MM.1S (cell line): ENCODE measurements at regions not wholly inside any gene's neighbourhood (a gene's known extent, or its start where the extent isn't known, plus 50 kb on each side); places are given as distances from the start of the nearest gene placed in this dataset.

ENCODE experiments used
- DNase-seq: peaks from one replicate; pipeline ENCODE4 v3.0.0-alpha.2; 2015
- H2AFZ ChIP-seq: fragments of 300-600 bp; sonication (generic); 2 replicates; pipeline ENCODE4 v1.6.0; 2016; ENCODE audit warnings: antibody characterized with exemption, low read length
- H3F3A ChIP-seq: fragments of 300-600 bp; sonication (generic); 2 replicates; pipeline ENCODE4 v1.6.1; 2016; ENCODE audit warnings: mild to moderate bottlenecking, antibody characterized with exemption, low read length, moderate library complexity, mixed read lengths; ENCODE audit not compliant: insufficient read depth
- H3K27ac ChIP-seq: fragments of 300-600 bp; sonication (generic); 2 replicates; pipeline ENCODE4 v1.5.1; 2016; ENCODE audit warnings: mild to moderate bottlenecking, low read length
- H3K27me3 ChIP-seq: fragments of 300-600 bp; sonication (generic); replicated peaks from 2 replicates; pipeline ENCODE4 v1.6.0; 2016; ENCODE audit warnings: low read length; ENCODE audit not compliant: insufficient read depth
- H3K36me3 ChIP-seq: fragments of 300-600 bp; sonication (generic); replicated peaks from 2 replicates; pipeline ENCODE4 v1.6.1; 2016; ENCODE audit warnings: mild to moderate bottlenecking, low read length, mixed read lengths; ENCODE audit not compliant: insufficient read depth
- H3K4me1 ChIP-seq: fragments of 300-600 bp; sonication (generic); 2 replicates; pipeline ENCODE4 v1.6.1; 2016; ENCODE audit warnings: low read length, mixed read lengths
- H3K4me2 ChIP-seq: fragments of 300-600 bp; sonication (generic); 2 replicates; pipeline ENCODE4 v1.6.0; 2016; ENCODE audit warnings: low read depth, low read length
- H3K4me3 ChIP-seq: fragments of 300-600 bp; sonication (generic); 2 replicates; pipeline ENCODE4 v1.5.1; 2016; ENCODE audit warnings: low read length, mixed read lengths
- H3K79me2 ChIP-seq: fragments of 300-600 bp; sonication (generic); 2 replicates; pipeline ENCODE4 v1.6.1; 2016; ENCODE audit warnings: mixed run types, low read length, mixed read lengths
- H3K9ac ChIP-seq: fragments of 300-600 bp; sonication (generic); 2 replicates; pipeline ENCODE4 v1.6.1; 2016; ENCODE audit warnings: low read length, mixed read lengths
- H3K9me2 ChIP-seq: fragments of 300-600 bp; sonication (generic); replicated peaks from 2 replicates; pipeline ENCODE4 v1.6.1; 2016; ENCODE audit warnings: mild to moderate bottlenecking, low read length, mixed read lengths; ENCODE audit not compliant: insufficient read depth
- H3K9me3 ChIP-seq: fragments of 300-600 bp; sonication (generic); replicated peaks from 2 replicates; pipeline ENCODE4 v1.6.1; 2016; ENCODE audit warnings: mild to moderate bottlenecking, low read length, mixed read lengths; ENCODE audit not compliant: insufficient read depth
- H4K20me1 ChIP-seq: fragments of 300-600 bp; sonication (generic); 2 replicates; pipeline ENCODE4 v1.6.1; 2016; ENCODE audit warnings: mild to moderate bottlenecking, low read length, moderate library complexity, mixed read lengths; ENCODE audit not compliant: insufficient read depth
- EZH2 ChIP-seq: fragments of 300-600 bp; sonication (generic); optimal IDR thresholded peaks from 2 replicates; pipeline ENCODE3; 2017; ENCODE audit warnings: low read depth, mild to moderate bottlenecking, antibody characterized with exemption, low read length, mixed read lengths
- EZH2phosphoT487 ChIP-seq: fragments of 300-600 bp; sonication (generic); IDR thresholded peaks from 2 replicates; pipeline ENCODE4 v1.6.1; 2018; ENCODE audit warnings: antibody characterized with exemption, low read length
- TF ChIP-seq, protein P1 (sequence below): fragments of 300-600 bp; sonication (generic); IDR thresholded peaks from 2 replicates; pipeline ENCODE4 v1.5.1; 2016; ENCODE audit warnings: antibody characterized with exemption, low read length, mixed read lengths

- Histone ChIP-seq H3K9ac (no peak overlapping the region), H3K27me3 (no peaks in the 10 kb centered on the region), H3K9me3 (no peaks in the 10 kb centered on the region), H3K4me2 (no peak overlapping the region), H3K4me3 (no peak overlapping the region), H4K20me1 (no peaks in the 10 kb centered on the region), H3K27ac (no peak overlapping the region), H2AFZ (no peak overlapping the region), H3K79me2 (no peaks in the 10 kb centered on the region), H3K4me1 (no peaks in the 10 kb centered on the region), H3K9me2 (no peaks in the 10 kb centered on the region), H3K36me3 (no peaks in the 10 kb centered on the region), H3F3A (no peaks in the 10 kb centered on the region)
- TF ChIP-seq, protein P1, sequence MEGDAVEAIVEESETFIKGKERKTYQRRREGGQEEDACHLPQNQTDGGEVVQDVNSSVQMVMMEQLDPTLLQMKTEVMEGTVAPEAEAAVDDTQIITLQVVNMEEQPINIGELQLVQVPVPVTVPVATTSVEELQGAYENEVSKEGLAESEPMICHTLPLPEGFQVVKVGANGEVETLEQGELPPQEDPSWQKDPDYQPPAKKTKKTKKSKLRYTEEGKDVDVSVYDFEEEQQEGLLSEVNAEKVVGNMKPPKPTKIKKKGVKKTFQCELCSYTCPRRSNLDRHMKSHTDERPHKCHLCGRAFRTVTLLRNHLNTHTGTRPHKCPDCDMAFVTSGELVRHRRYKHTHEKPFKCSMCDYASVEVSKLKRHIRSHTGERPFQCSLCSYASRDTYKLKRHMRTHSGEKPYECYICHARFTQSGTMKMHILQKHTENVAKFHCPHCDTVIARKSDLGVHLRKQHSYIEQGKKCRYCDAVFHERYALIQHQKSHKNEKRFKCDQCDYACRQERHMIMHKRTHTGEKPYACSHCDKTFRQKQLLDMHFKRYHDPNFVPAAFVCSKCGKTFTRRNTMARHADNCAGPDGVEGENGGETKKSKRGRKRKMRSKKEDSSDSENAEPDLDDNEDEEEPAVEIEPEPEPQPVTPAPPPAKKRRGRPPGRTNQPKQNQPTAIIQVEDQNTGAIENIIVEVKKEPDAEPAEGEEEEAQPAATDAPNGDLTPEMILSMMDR, result no peak
- TF ChIP-seq EZH2, result no peak
- no peak for TF ChIP-seq EZH2phosphoT487
- no peak for DNase-seq
Observed at GRCh38 chr14:99004112-99004511, 267.9 kb downstream of the BCL11B start.

DNA sequence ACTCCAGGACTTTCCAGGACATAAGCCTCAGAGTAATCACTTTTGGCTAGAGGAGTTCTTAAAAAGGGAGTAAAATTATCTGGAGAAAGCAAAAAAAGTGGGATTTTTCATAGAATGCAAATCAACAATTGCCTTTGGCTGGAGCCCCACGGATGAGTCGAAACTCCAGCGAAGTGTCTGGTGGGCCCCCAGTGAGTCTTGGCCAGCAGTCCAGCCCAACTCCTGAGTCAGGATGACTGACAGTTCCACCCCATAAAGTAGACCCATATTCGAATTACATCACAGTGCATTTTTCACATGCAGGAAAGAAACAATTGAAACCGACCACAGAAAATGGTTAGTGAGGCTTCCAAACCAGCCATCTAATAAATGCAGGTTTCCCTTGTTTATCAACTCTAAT is 265.7 kb downstream of the BCL11B start:
- DNase-seq, result no peak
- Histone ChIP-seq H3K9me3 (no peaks in the 10 kb centered on the region), H3K36me3 (no peaks in the 10 kb centered on the region), H4K20me1 (no peaks in the 10 kb centered on the region), H3K27me3 (no peaks in the 10 kb centered on the region), H3K4me1 (no peaks in the 10 kb centered on the region), H3K79me2 (no peaks in the 10 kb centered on the region), H3K9ac (no peak overlapping the region), H3K9me2 (no peaks in the 10 kb centered on the region), H3K4me3 (no peak overlapping the region), H2AFZ (no peak overlapping the region), H3K4me2 (no peak overlapping the region), H3K27ac (no peak overlapping the region), H3F3A (no peaks in the 10 kb centered on the region)
- TF ChIP-seq EZH2 (no peak), EZH2phosphoT487 (no peak)
- TF ChIP-seq, protein P1, result no peak

- Histone ChIP-seq H4K20me1 (no peaks in the 10 kb centered on the region), H2AFZ (no peak overlapping the region), H3K27ac (no peak overlapping the region), H3K36me3 (no peaks in the 10 kb centered on the region), H3K27me3 (no peaks in the 10 kb centered on the region), H3F3A (no peaks in the 10 kb centered on the region), H3K79me2 (no peaks in the 10 kb centered on the region), H3K4me1 (no peaks in the 10 kb centered on the region), H3K9me3 (no peaks in the 10 kb centered on the region), H3K4me2 (no peak overlapping the region), H3K9ac (no peak overlapping the region), H3K9me2 (no peaks in the 10 kb centered on the region), H3K4me3 (no peak overlapping the region)
- TF ChIP-seq EZH2 (no peak), EZH2phosphoT487 (no peak)
- TF ChIP-seq, protein P1, result no peak
- DNase-seq, result no peak
Observed at GRCh38 chr14:99007795-99008194, 264.2 kb downstream of the BCL11B start.

DNA sequence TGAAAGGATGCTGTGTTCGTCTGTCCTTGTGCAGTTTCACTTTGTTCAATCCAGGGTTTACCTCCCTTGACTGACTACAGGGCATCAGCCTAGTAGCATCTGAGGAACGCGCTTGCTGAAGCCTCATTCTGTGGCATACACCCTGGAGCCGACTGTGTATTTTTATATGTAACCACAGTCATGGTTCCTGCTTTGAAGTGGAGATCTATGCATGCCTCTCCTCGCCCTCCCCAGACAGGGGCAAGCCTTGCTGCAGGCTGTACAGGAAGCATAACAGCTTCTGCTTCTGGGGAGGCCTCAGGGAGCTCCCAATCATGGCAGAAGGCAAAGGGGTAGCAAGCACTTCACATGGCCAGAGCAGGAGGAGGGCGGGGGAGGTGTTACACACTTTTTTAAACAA is 262.1 kb downstream of the BCL11B start:
- no peaks in the 10 kb centered on the region for H3K9me2 ChIP-seq
- no peak overlapping the region for H3K4me3 ChIP-seq
- no peaks in the 10 kb centered on the region for H3F3A ChIP-seq
- no peaks in the 10 kb centered on the region for H3K79me2 ChIP-seq
- TF ChIP-seq, protein P1, result no peak
- TF ChIP-seq EZH2, result no peak
- TF ChIP-seq EZH2phosphoT487, result no peak
- H2AFZ ChIP-seq, result no peak overlapping the region
- H3K27ac ChIP-seq, result no peak overlapping the region
- H3K27me3 ChIP-seq, result no peaks in the 10 kb centered on the region
- H3K4me1 ChIP-seq, result no peaks in the 10 kb centered on the region
- no peaks in the 10 kb centered on the region for H3K9me3 ChIP-seq
- H3K4me2 ChIP-seq, result no peak overlapping the region
- H4K20me1 ChIP-seq, result no peaks in the 10 kb centered on the region
- H3K9ac ChIP-seq, result no peak overlapping the region
- DNase-seq, result no peak
- no peaks in the 10 kb centered on the region for H3K36me3 ChIP-seq
